ENCODE measurements at regions not wholly inside any gene's neighbourhood (a gene's known extent, or its start where the extent isn't known, plus 50 kb on each side); places are given as distances from the start of the nearest gene placed in this dataset.

DNA sequence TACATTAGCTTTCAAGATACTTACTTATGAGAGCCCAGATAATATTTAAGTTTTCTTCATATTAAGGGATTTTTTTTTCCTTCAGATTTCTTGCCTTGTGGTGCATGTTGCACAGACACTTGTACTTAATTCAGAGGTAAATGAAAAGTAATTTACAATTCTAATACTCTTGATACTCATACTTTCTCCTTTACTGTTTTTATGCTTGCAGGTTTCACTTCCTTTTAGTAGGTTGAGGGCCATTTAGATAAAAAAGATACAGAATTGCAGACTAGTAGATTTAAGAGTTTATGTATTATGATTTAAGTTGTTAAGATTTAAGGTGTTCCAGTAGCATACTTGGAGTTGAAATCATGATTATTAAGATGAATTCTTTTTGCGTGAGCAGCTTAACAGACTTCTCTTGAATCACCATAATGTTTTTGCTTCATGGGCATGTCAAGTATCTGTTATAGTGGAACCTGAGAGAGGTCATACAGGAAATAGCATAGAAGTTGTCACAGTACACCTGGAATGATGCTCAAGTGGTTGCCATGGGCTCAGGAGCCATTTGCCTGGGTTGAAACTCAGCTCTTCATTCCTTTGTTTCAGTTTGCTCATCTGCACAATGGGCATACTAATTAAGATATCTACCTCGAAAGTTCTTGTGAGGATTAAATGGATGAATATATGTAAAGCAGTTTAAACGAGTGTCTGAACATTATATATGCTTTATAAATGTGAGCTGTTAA lies 174.8 kb upstream of the PRPS1L1 start:
- RAD21 ChIA-PET (ENCODE audit: low non-redundant PET in 1 of 2, low total read pairs in 2 of 2, uncharacterized antibody in 2 of 2, unreplicated experiment in 2 of 2): no interaction called here
- CTCF ChIA-PET: no interaction called here
- no peaks in the 10 kb centered on the region for H3K27me3 ChIP-seq (ENCODE audit: insufficient read depth, low read length)
- no peaks in the 10 kb centered on the region for H4K20me1 ChIP-seq (ENCODE audit: insufficient read depth)
- no peak overlapping the region for H3K9ac ChIP-seq (ENCODE audit: low read length)
- H3K4me1 ChIP-seq (ENCODE audit: control insufficient read depth in 1 of 2, insufficient read depth in 2 of 2, low read length in 2 of 2): no peaks in the 10 kb centered on the region
- no peak overlapping the region for H3K4me2 ChIP-seq (ENCODE audit: low read length)
- POLR2A ChIA-PET: no interaction called here
- no TSS peak for BruUV-seq (replicated peaks)
- ATAC-seq (no peak), DNase-seq (ENCODE audit: low read depth, low spot score) (no peak)
- TF ChIP-seq, protein P1, sequence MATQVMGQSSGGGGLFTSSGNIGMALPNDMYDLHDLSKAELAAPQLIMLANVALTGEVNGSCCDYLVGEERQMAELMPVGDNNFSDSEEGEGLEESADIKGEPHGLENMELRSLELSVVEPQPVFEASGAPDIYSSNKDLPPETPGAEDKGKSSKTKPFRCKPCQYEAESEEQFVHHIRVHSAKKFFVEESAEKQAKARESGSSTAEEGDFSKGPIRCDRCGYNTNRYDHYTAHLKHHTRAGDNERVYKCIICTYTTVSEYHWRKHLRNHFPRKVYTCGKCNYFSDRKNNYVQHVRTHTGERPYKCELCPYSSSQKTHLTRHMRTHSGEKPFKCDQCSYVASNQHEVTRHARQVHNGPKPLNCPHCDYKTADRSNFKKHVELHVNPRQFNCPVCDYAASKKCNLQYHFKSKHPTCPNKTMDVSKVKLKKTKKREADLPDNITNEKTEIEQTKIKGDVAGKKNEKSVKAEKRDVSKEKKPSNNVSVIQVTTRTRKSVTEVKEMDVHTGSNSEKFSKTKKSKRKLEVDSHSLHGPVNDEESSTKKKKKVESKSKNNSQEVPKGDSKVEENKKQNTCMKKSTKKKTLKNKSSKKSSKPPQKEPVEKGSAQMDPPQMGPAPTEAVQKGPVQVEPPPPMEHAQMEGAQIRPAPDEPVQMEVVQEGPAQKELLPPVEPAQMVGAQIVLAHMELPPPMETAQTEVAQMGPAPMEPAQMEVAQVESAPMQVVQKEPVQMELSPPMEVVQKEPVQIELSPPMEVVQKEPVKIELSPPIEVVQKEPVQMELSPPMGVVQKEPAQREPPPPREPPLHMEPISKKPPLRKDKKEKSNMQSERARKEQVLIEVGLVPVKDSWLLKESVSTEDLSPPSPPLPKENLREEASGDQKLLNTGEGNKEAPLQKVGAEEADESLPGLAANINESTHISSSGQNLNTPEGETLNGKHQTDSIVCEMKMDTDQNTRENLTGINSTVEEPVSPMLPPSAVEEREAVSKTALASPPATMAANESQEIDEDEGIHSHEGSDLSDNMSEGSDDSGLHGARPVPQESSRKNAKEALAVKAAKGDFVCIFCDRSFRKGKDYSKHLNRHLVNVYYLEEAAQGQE (IDR thresholded peaks at IDR 0.05; ENCODE audit: low read depth): no peak
- TF ChIP-seq YY1 (IDR thresholded peaks at IDR 0.05; ENCODE audit: extremely low read depth, insufficient replicate concordance, low read depth, low read length) (no peak), RAD21 (IDR thresholded peaks at IDR 0.05; ENCODE audit: low read depth) (no peak), SIN3A (IDR thresholded peaks at IDR 0.05; ENCODE audit: low read depth) (no peak), FOSL1 (IDR thresholded peaks at IDR 0.05; ENCODE audit: low read depth) (no peak), SRF (IDR thresholded peaks at IDR 0.05; ENCODE audit: low read depth) (no peak), ZNF274 (IDR thresholded peaks at IDR 0.05; ENCODE audit: low read depth, low read length) (no peak), SP1 (IDR thresholded peaks at IDR 0.05; ENCODE audit: low read depth) (no peak), EGR1 (IDR thresholded peaks at IDR 0.05; ENCODE audit: low read depth) (no peak), ZFX (IDR thresholded peaks at IDR 0.05) (no peak), POLR2AphosphoS5 (IDR thresholded peaks at IDR 0.05; ENCODE audit: low read depth, low read length) (no peak)
- TF ChIP-seq, protein P2, sequence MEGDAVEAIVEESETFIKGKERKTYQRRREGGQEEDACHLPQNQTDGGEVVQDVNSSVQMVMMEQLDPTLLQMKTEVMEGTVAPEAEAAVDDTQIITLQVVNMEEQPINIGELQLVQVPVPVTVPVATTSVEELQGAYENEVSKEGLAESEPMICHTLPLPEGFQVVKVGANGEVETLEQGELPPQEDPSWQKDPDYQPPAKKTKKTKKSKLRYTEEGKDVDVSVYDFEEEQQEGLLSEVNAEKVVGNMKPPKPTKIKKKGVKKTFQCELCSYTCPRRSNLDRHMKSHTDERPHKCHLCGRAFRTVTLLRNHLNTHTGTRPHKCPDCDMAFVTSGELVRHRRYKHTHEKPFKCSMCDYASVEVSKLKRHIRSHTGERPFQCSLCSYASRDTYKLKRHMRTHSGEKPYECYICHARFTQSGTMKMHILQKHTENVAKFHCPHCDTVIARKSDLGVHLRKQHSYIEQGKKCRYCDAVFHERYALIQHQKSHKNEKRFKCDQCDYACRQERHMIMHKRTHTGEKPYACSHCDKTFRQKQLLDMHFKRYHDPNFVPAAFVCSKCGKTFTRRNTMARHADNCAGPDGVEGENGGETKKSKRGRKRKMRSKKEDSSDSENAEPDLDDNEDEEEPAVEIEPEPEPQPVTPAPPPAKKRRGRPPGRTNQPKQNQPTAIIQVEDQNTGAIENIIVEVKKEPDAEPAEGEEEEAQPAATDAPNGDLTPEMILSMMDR (IDR thresholded peaks at IDR 0.05 in 2 of 3, conservative IDR thresholded peaks at IDR 0.05 in 1 of 3; ENCODE audit: borderline replicate concordance in 1 of 3, insufficient read depth in 1 of 3, low read depth in 2 of 3, low read length in 2 of 3): no peak
- TF ChIP-seq, protein P3, sequence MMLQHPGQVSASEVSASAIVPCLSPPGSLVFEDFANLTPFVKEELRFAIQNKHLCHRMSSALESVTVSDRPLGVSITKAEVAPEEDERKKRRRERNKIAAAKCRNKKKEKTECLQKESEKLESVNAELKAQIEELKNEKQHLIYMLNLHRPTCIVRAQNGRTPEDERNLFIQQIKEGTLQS (IDR thresholded peaks at IDR 0.05): no peak
- TF ChIP-seq, protein P4, sequence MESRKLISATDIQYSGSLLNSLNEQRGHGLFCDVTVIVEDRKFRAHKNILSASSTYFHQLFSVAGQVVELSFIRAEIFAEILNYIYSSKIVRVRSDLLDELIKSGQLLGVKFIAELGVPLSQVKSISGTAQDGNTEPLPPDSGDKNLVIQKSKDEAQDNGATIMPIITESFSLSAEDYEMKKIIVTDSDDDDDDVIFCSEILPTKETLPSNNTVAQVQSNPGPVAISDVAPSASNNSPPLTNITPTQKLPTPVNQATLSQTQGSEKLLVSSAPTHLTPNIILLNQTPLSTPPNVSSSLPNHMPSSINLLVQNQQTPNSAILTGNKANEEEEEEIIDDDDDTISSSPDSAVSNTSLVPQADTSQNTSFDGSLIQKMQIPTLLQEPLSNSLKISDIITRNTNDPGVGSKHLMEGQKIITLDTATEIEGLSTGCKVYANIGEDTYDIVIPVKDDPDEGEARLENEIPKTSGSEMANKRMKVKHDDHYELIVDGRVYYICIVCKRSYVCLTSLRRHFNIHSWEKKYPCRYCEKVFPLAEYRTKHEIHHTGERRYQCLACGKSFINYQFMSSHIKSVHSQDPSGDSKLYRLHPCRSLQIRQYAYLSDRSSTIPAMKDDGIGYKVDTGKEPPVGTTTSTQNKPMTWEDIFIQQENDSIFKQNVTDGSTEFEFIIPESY (IDR thresholded peaks at IDR 0.05; ENCODE audit: extremely low read depth, insufficient replicate concordance, low read length): no peak
- TF ChIP-seq, protein P5, sequence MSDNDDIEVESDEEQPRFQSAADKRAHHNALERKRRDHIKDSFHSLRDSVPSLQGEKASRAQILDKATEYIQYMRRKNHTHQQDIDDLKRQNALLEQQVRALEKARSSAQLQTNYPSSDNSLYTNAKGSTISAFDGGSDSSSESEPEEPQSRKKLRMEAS (IDR thresholded peaks at IDR 0.05): no peak
- no peaks in the 10 kb centered on the region for H3K9me2 ChIP-seq (ENCODE audit: insufficient read depth)
- no peaks in the 10 kb centered on the region for H3K36me3 ChIP-seq (ENCODE audit: control insufficient read depth in 1 of 2, insufficient read depth in 2 of 2, low read length in 2 of 2)
- no peaks in the 10 kb centered on the region for H3K9me3 ChIP-seq (ENCODE audit: control insufficient read depth in 1 of 2, insufficient read depth in 1 of 2, low read depth in 1 of 2, low read length in 2 of 2)
- intact Hi-C loops (cut with micrococcal nuclease): no loop called here
- no peaks in the 10 kb centered on the region for H3K79me2 ChIP-seq (ENCODE audit: insufficient read depth, low read length)
- no peak overlapping the region for H3K27ac ChIP-seq (ENCODE audit: low read depth, low read length)
- H3K4me3 ChIP-seq (replicated peaks in 1 of 2; ENCODE audit: low read depth in 1 of 2, low read length in 2 of 2): no peak overlapping the region
- no peak overlapping the region for H2AFZ ChIP-seq (ENCODE audit: low read depth, low read length, poor library complexity, severe bottlenecking)
